ENCODE measurements at regions not wholly inside any gene's neighbourhood (a gene's known extent, or its start where the extent isn't known, plus 50 kb on each side); places are given as distances from the start of the nearest gene placed in this dataset.

GRCh38 chr15:67918205-67918861 is 78.5 kb upstream of the RNU6-1 start:
- Histone ChIP-seq H3K9me3 (replicated peaks; ENCODE audit: control insufficient read depth, low read depth, low read length) (peaks cover 5% of the 10 kb centered on the region), H3K4me3 (ENCODE audit: low read length) (no peak overlapping the region), H3K27me3 (ENCODE audit: control insufficient read depth, insufficient read depth, low read length) (no peaks in the 10 kb centered on the region), H3K36me3 (ENCODE audit: control insufficient read depth, insufficient read depth, low read length) (no peaks in the 10 kb centered on the region), H3K27ac (ENCODE audit: low read length) (peak overlapping the region; percentile 65), H3K4me1 (ENCODE audit: control insufficient read depth, insufficient read depth, low read length) (peaks cover 21% of the 10 kb centered on the region)
- no peak for DNase-seq
- WGBS (ENCODE audit: insufficient coverage), result 83% methylated on average over 8 of the region's 10 CpGs

GRCh38 chr15:67920524-67921240 is 80.8 kb upstream of the RNU6-1 start:
- DNase-seq, result no peak
- no peaks in the 10 kb centered on the region for H3K27me3 ChIP-seq (ENCODE audit: control insufficient read depth, insufficient read depth, low read length)
- no peak overlapping the region for H3K4me3 ChIP-seq (ENCODE audit: low read length)
- no peak overlapping the region for H3K27ac ChIP-seq (ENCODE audit: low read length)
- peaks cover 5% of the 10 kb centered on the region for H3K9me3 ChIP-seq (replicated peaks; ENCODE audit: control insufficient read depth, low read depth, low read length)
- peaks cover 11% of the 10 kb centered on the region for H3K4me1 ChIP-seq (ENCODE audit: control insufficient read depth, insufficient read depth, low read length)
- no peaks in the 10 kb centered on the region for H3K36me3 ChIP-seq (ENCODE audit: control insufficient read depth, insufficient read depth, low read length)
- WGBS (ENCODE audit: insufficient coverage), result 88% methylated on average over 5 of the region's 6 CpGs

- H3K27ac ChIP-seq (ENCODE audit: low read length), result no peak overlapping the region
- 100% methylated on average over 3 of the region's 7 CpGs for WGBS (ENCODE audit: insufficient coverage)
Measured at GRCh38 chr15:67922106-67922675, 82.3 kb upstream of the RNU6-1 start.

GRCh38 chr15:67922971-67923945 is 83.4 kb upstream of the RNU6-1 start:
- Histone ChIP-seq H3K4me3 (ENCODE audit: low read length) (no peak overlapping the region), H3K9me3 (replicated peaks; ENCODE audit: control insufficient read depth, low read depth, low read length) (peaks cover 5% of the 10 kb centered on the region), H3K27me3 (ENCODE audit: control insufficient read depth, insufficient read depth, low read length) (no peaks in the 10 kb centered on the region), H3K4me1 (ENCODE audit: control insufficient read depth, insufficient read depth, low read length) (peaks cover 7% of the 10 kb centered on the region), H3K27ac (ENCODE audit: low read length) (no peak overlapping the region), H3K36me3 (ENCODE audit: control insufficient read depth, insufficient read depth, low read length) (no peaks in the 10 kb centered on the region)
- DNase-seq, result peak; percentile 47
- 53% methylated on average over 3 of the region's 10 CpGs for WGBS (ENCODE audit: insufficient coverage)

More at GRCh38 chr15:67922106-67922675, 82.3 kb upstream of the RNU6-1 start:
- no peaks in the 10 kb centered on the region for H3K36me3 ChIP-seq (ENCODE audit: control insufficient read depth, insufficient read depth, low read length)
- no peak overlapping the region for H3K4me3 ChIP-seq (ENCODE audit: low read length)
- H3K4me1 ChIP-seq (ENCODE audit: control insufficient read depth, insufficient read depth, low read length), result peaks cover 4% of the 10 kb centered on the region
- H3K27me3 ChIP-seq (ENCODE audit: control insufficient read depth, insufficient read depth, low read length), result no peaks in the 10 kb centered on the region
- DNase-seq, result no peak
- H3K9me3 ChIP-seq (replicated peaks; ENCODE audit: control insufficient read depth, low read depth, low read length), result peaks cover 5% of the 10 kb centered on the region

- Histone ChIP-seq H3K9me3 (replicated peaks; ENCODE audit: control insufficient read depth, low read depth, low read length) (no peaks in the 10 kb centered on the region), H3K4me1 (ENCODE audit: control insufficient read depth, insufficient read depth, low read length) (peaks cover 8% of the 10 kb centered on the region), H3K27me3 (ENCODE audit: control insufficient read depth, insufficient read depth, low read length) (no peaks in the 10 kb centered on the region), H3K4me3 (ENCODE audit: low read length) (no peak overlapping the region), H3K36me3 (ENCODE audit: control insufficient read depth, insufficient read depth, low read length) (no peaks in the 10 kb centered on the region), H3K27ac (ENCODE audit: low read length) (no peak overlapping the region)
- 88% methylated on average over 1 of the region's 1 CpG for WGBS (ENCODE audit: insufficient coverage)
- no peak for DNase-seq
Measured at GRCh38 chr15:67924359-67924974, 84.6 kb upstream of the RNU6-1 start.

- Histone ChIP-seq H3K4me1 (ENCODE audit: control insufficient read depth, insufficient read depth, low read length) (peaks cover 8% of the 10 kb centered on the region), H3K27ac (ENCODE audit: low read length) (no peak overlapping the region), H3K4me3 (ENCODE audit: low read length) (no peak overlapping the region), H3K36me3 (ENCODE audit: control insufficient read depth, insufficient read depth, low read length) (no peaks in the 10 kb centered on the region), H3K27me3 (ENCODE audit: control insufficient read depth, insufficient read depth, low read length) (no peaks in the 10 kb centered on the region), H3K9me3 (replicated peaks; ENCODE audit: control insufficient read depth, low read depth, low read length) (no peaks in the 10 kb centered on the region)
- 88% methylated on average over 3 of the region's 7 CpGs for WGBS (ENCODE audit: insufficient coverage)
- DNase-seq, result no peak
Measured at GRCh38 chr15:67925182-67925581, 85.3 kb upstream of the RNU6-1 start.

- WGBS (ENCODE audit: insufficient coverage), result 43% methylated on average over 1 of the region's 9 CpGs
- Histone ChIP-seq H3K4me3 (ENCODE audit: low read length) (no peak overlapping the region), H3K9me3 (replicated peaks; ENCODE audit: control insufficient read depth, low read depth, low read length) (no peaks in the 10 kb centered on the region), H3K27me3 (ENCODE audit: control insufficient read depth, insufficient read depth, low read length) (no peaks in the 10 kb centered on the region), H3K36me3 (ENCODE audit: control insufficient read depth, insufficient read depth, low read length) (no peaks in the 10 kb centered on the region), H3K27ac (ENCODE audit: low read length) (no peak overlapping the region), H3K4me1 (ENCODE audit: control insufficient read depth, insufficient read depth, low read length) (peaks cover 8% of the 10 kb centered on the region)
- peak; percentile 76 for DNase-seq
Measured at GRCh38 chr15:67927501-67928168, 87.8 kb upstream of the RNU6-1 start.

- Histone ChIP-seq H3K4me1 (ENCODE audit: control insufficient read depth, insufficient read depth, low read length) (peaks cover 9% of the 10 kb centered on the region), H3K27me3 (ENCODE audit: control insufficient read depth, insufficient read depth, low read length) (no peaks in the 10 kb centered on the region), H3K9me3 (replicated peaks; ENCODE audit: control insufficient read depth, low read depth, low read length) (no peaks in the 10 kb centered on the region), H3K36me3 (ENCODE audit: control insufficient read depth, insufficient read depth, low read length) (no peaks in the 10 kb centered on the region), H3K27ac (ENCODE audit: low read length) (no peak overlapping the region), H3K4me3 (ENCODE audit: low read length) (no peak overlapping the region)
- WGBS (ENCODE audit: insufficient coverage), result 41% methylated on average over 6 of the region's 6 CpGs
- DNase-seq, result no peak
Measured at GRCh38 chr15:67928666-67929065, 88.8 kb upstream of the RNU6-1 start.

- no peaks in the 10 kb centered on the region for H3K9me3 ChIP-seq (replicated peaks; ENCODE audit: control insufficient read depth, low read depth, low read length)
- H3K36me3 ChIP-seq (ENCODE audit: control insufficient read depth, insufficient read depth, low read length), result no peaks in the 10 kb centered on the region
- H3K27ac ChIP-seq (ENCODE audit: low read length), result no peak overlapping the region
- 100% methylated on average over 1 of the region's 2 CpGs for WGBS (ENCODE audit: insufficient coverage)
- no peak overlapping the region for H3K4me3 ChIP-seq (ENCODE audit: low read length)
- no peak for DNase-seq
- peaks cover 14% of the 10 kb centered on the region for H3K4me1 ChIP-seq (ENCODE audit: control insufficient read depth, insufficient read depth, low read length)
- no peaks in the 10 kb centered on the region for H3K27me3 ChIP-seq (ENCODE audit: control insufficient read depth, insufficient read depth, low read length)
Measured at GRCh38 chr15:67930720-67931119, 90.9 kb upstream of the RNU6-1 start.
